Keratinocyte (primary cell): ENCODE measurements at regions not wholly inside any gene's neighbourhood (a gene's known extent, or its start where the extent isn't known, plus 50 kb on each side); places are given as distances from the start of the nearest gene placed in this dataset.

Experiments used
- DNase-seq: peaks from one replicate; pipeline ENCODE4 v3.0.0-alpha.2; 2011; ENCODE audit warnings: low read depth, missing footprints, low spot score
- FAIRE-seq: peaks from 2 replicates; lab custom pipeline; 2011; peaks lifted over from hg19 to GRCh38; lab: Jason Lieb, UNC
- H2AFZ ChIP-seq: 2 replicates; pipeline ENCODE4 v1.6.0; 2012; ENCODE audit warnings: low read length, control low read depth, inconsistent platforms; ENCODE audit not compliant: control insufficient read depth
- H3K27ac ChIP-seq: 2 replicates; pipeline ENCODE4 v1.5.1; 2011; ENCODE audit warnings: low read length; ENCODE audit not compliant: control insufficient read depth, insufficient read depth
- H3K27me3 ChIP-seq: 3 replicates; pipeline ENCODE4 v1.6.0; 2011; ENCODE audit warnings: low read length; ENCODE audit not compliant: control insufficient read depth, insufficient read depth; ENCODE audit errors: extremely low read depth
- H3K36me3 ChIP-seq, 2 experiments: 2 replicates in 1 of 2; 3 replicates in 1 of 2; pipeline ENCODE4 v1.5.1; 2011; ENCODE audit warnings: low read length in 2 of 2, mild to moderate bottlenecking in 1 of 2; ENCODE audit not compliant: control insufficient read depth in 2 of 2, insufficient read depth in 2 of 2; ENCODE audit errors: extremely low read depth in 1 of 2
- H3K4me1 ChIP-seq: 3 replicates; pipeline ENCODE4 v1.5.1; 2011; ENCODE audit warnings: low read length; ENCODE audit not compliant: control insufficient read depth, insufficient read depth; ENCODE audit errors: extremely low read depth
- H3K4me2 ChIP-seq: 3 replicates; pipeline ENCODE4 v1.6.0; 2011; ENCODE audit warnings: low read depth, low read length; ENCODE audit not compliant: control insufficient read depth, insufficient read depth; ENCODE audit errors: extremely low read depth
- H3K4me3 ChIP-seq, 3 experiments: fragments of 200-600 bp in 1 of 3; sonication (generic) in 1 of 3; 2 replicates in 2 of 3; 3 replicates in 1 of 3; pipeline ENCODE4 v1.5.1; 2011 to 2016; ENCODE audit warnings: low read length in 3 of 3, mild to moderate bottlenecking in 3 of 3, control low read depth in 2 of 3, inconsistent platforms in 1 of 3, low read depth in 1 of 3, mixed read lengths in 1 of 3, mixed run types in 1 of 3, moderate library complexity in 1 of 3; ENCODE audit not compliant: control insufficient read depth in 2 of 3, insufficient read depth in 2 of 3; ENCODE audit errors: extremely low read depth in 1 of 3
- H3K79me2 ChIP-seq: 2 replicates; pipeline ENCODE4 v1.6.0; 2012; ENCODE audit warnings: low read length; ENCODE audit not compliant: control insufficient read depth, insufficient read depth
- H3K9ac ChIP-seq: 3 replicates; pipeline ENCODE4 v1.6.0; 2011; ENCODE audit warnings: low read length; ENCODE audit not compliant: control insufficient read depth, insufficient read depth; ENCODE audit errors: extremely low read depth
- H3K9me1 ChIP-seq: 3 replicates; pipeline ENCODE4 v1.6.0; 2011; ENCODE audit warnings: low read length; ENCODE audit not compliant: control insufficient read depth, insufficient read depth; ENCODE audit errors: extremely low read depth
- H3K9me3 ChIP-seq: 2 replicates; pipeline ENCODE4 v1.5.1; 2012; ENCODE audit warnings: low read depth, low read length; ENCODE audit not compliant: control insufficient read depth
- H4K20me1 ChIP-seq: 3 replicates; pipeline ENCODE4 v1.6.0; 2011; ENCODE audit warnings: low read length; ENCODE audit not compliant: control insufficient read depth, insufficient read depth; ENCODE audit errors: extremely low read depth
- EZH2 ChIP-seq: IDR thresholded peaks from one replicate; pipeline ENCODE4 v1.6.1; 2012; ENCODE audit warnings: inconsistent platforms, mild to moderate bottlenecking, low read length, moderate library complexity
- dilution Hi-C: fragments of 300-500 bp; cut with MboI; formaldehyde crosslinking; loops from one replicate; pipeline ENCODE4 v1.7.0; 2020; ENCODE audit warnings: low sequenced_read_pairs; ENCODE audit not compliant: extremely low pct_ligation_motif_present
- TF ChIP-seq, protein P1 (sequence below), 3 experiments: IDR thresholded peaks in 1 of 3; conservative IDR thresholded peaks in 1 of 3; optimal IDR thresholded peaks in 1 of 3; 2 replicates in 2 of 3; 3 replicates in 1 of 3; pipeline versions ENCODE3 to v1.5.1; 2011; ENCODE audit warnings: low read length in 3 of 3, mild to moderate bottlenecking in 3 of 3, moderate library complexity in 2 of 3, control low read depth in 1 of 3, inconsistent platforms in 1 of 3; ENCODE audit not compliant: insufficient read depth in 2 of 3; ENCODE audit errors: extremely low read depth in 1 of 3

DNA sequence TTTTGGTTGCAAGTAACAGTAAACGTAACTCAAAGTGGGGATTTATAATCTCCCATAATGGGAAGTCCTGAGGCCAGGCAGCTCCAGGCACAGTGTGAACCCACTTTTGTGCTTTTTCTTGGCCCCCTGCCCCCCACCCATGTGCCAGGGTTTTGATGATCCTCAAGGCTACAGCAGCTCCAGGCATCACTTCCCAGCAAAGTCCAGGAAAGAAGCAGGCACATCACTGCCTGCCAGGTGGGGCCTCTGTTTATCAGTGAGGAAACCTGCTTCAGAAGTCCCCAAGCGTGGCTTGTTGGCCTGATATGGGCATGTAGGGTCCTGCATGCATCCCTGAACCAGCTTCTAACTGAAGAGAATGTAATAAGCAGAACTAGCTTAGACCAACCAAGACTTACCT lies 299.2 kb upstream of the SKOR2 start:
- no peaks in the 10 kb centered on the region for H3K36me3 ChIP-seq

DNA sequence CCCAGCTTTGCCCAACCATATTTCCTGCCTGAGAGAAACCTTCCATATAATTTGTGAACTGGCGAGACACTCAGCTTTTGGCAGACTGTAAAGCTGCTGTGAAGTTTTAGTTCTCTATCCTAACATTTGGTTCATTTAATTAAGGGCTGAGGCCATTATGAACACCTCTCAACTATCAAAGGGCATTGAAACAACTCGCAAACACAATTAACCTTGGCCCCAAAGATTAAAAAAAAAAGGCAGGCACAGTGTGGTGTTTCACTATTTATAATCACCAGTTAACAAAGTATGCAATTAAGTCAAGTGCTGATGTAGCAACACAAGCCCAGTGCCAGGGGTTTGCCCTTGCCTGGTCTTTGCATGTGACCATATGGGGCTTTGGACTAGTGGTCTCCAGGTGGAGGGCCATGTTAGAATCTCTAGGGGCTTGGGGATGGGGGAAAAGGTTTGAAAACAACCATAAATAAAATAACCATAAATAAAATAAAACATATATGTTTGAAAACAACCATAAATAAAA lies 297.6 kb upstream of the SKOR2 start:
- no peak for TF ChIP-seq EZH2
- no peaks in the 10 kb centered on the region for H3K79me2 ChIP-seq
- H3K27ac ChIP-seq: no peak overlapping the region
- H3K9ac ChIP-seq: no peak overlapping the region
- H3K36me3 ChIP-seq: no peaks in the 10 kb centered on the region
- H3K9me1 ChIP-seq: no peaks in the 10 kb centered on the region
- H3K27me3 ChIP-seq: no peaks in the 10 kb centered on the region
- DNase-seq: no peak
- no peak overlapping the region for H3K4me2 ChIP-seq
- H3K9me3 ChIP-seq: no peaks in the 10 kb centered on the region
- no peaks in the 10 kb centered on the region for H4K20me1 ChIP-seq
- no peak for FAIRE-seq
- H2AFZ ChIP-seq: no peak overlapping the region
- dilution Hi-C loops: no loop called here
- H3K4me3 ChIP-seq: no peak overlapping the region
- no peaks in the 10 kb centered on the region for H3K4me1 ChIP-seq

More for the DNA sequence above, 299.2 kb upstream of the SKOR2 start:
- Histone ChIP-seq H3K9me3 (no peaks in the 10 kb centered on the region), H2AFZ (no peak overlapping the region), H3K9ac (no peak overlapping the region), H3K4me2 (no peak overlapping the region), H3K4me1 (no peaks in the 10 kb centered on the region), H3K27ac (no peak overlapping the region), H3K27me3 (no peaks in the 10 kb centered on the region), H3K79me2 (no peaks in the 10 kb centered on the region), H3K9me1 (no peaks in the 10 kb centered on the region), H3K4me3 (no peak overlapping the region), H4K20me1 (no peaks in the 10 kb centered on the region)
- DNase-seq (no peak), FAIRE-seq (no peak)
- dilution Hi-C loops: no loop called here
- TF ChIP-seq, protein P1, sequence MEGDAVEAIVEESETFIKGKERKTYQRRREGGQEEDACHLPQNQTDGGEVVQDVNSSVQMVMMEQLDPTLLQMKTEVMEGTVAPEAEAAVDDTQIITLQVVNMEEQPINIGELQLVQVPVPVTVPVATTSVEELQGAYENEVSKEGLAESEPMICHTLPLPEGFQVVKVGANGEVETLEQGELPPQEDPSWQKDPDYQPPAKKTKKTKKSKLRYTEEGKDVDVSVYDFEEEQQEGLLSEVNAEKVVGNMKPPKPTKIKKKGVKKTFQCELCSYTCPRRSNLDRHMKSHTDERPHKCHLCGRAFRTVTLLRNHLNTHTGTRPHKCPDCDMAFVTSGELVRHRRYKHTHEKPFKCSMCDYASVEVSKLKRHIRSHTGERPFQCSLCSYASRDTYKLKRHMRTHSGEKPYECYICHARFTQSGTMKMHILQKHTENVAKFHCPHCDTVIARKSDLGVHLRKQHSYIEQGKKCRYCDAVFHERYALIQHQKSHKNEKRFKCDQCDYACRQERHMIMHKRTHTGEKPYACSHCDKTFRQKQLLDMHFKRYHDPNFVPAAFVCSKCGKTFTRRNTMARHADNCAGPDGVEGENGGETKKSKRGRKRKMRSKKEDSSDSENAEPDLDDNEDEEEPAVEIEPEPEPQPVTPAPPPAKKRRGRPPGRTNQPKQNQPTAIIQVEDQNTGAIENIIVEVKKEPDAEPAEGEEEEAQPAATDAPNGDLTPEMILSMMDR (optimal IDR thresholded peaks at IDR 0.05 in 1 of 3, IDR thresholded peaks at IDR 0.05 in 1 of 3, conservative IDR thresholded peaks at IDR 0.05 in 1 of 3; ENCODE audit: extremely low read depth in 1 of 3, insufficient read depth in 2 of 3, low read length in 3 of 3): no peak
- TF ChIP-seq EZH2: no peak
